ENCODE measurements at regions not wholly inside any gene's neighbourhood (a gene's known extent, or its start where the extent isn't known, plus 50 kb on each side); places are given as distances from the start of the nearest gene placed in this dataset.

GRCh38 chr1:184296466-184297243 is 90.2 kb upstream of the C1orf21 start:
- Histone ChIP-seq H3K9ac (ENCODE audit: low read length in 3 of 3) (peak overlapping the region in 1 of 3 donors; percentile 53), H3K4me3 (ENCODE audit: low read length in 3 of 3) (no peak overlapping the region), H3K4me1 (ENCODE audit: control insufficient read depth in 2 of 3, insufficient read depth in 2 of 3, low read depth in 1 of 3, low read length in 3 of 3) (no peaks in the 10 kb centered on the region), H3K27ac (ENCODE audit: low read depth in 2 of 2, low read length in 2 of 2) (peak overlapping the region; percentile 60 to 76), H3K27me3 (ENCODE audit: control insufficient read depth, insufficient read depth, low read length) (no peaks in the 10 kb centered on the region), H3K9me3 (ENCODE audit: control insufficient read depth in 2 of 3, insufficient read depth in 1 of 3, low read length in 3 of 3) (no peaks in the 10 kb centered on the region), H3K36me3 (ENCODE audit: control insufficient read depth in 2 of 3, insufficient read depth in 3 of 3, low read length in 3 of 3) (no peaks in the 10 kb centered on the region)
- FAIRE-seq (no peak), DNase-seq (peak in 4 of 5 donors; percentile 43 to 90 (median 69))
- intact Hi-C loops (cut with DNase I), result no loop called here
- TF ChIP-seq CTCF (IDR thresholded peaks at IDR 0.05; ENCODE audit: borderline replicate concordance, extremely low read depth, insufficient read depth), result no peak

DNA sequence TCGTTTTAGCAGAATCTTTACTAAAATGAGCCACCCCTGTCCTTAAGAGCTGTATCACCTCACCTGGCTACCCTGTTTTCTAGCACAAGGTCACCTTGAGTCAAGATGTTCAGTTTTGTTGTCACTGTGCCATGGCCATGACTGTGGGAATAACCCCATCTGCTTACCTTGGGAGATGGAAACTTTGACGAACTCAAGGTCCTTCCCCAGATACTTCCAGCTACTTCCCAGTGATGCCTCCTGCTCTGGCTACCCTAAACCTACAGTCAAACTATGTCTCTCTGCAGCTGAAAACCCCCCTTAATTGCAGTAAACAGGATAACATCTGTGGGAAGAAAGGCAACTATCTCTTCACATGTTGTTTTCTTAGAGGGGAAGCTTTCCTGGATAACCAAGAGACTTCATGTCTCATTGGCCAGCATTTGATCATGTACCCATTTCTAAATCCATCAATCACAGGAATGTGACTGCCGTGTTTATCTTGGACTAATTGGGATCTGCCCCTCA is 89.5 kb upstream of the C1orf21 start:
- no peaks in the 10 kb centered on the region for H3K9me3 ChIP-seq (ENCODE audit: control insufficient read depth in 2 of 3, insufficient read depth in 1 of 3, low read length in 3 of 3)
- FAIRE-seq (no peak), DNase-seq (peak in 1 of 5 donors; percentile 54)
- H3K27ac ChIP-seq (ENCODE audit: low read depth in 2 of 2, low read length in 2 of 2), result peak overlapping the region in 1 of 2 donors; percentile 44
- intact Hi-C loops (cut with DNase I), result no loop called here
- no peak overlapping the region for H3K4me3 ChIP-seq (ENCODE audit: low read length in 3 of 3)
- H3K4me1 ChIP-seq (ENCODE audit: control insufficient read depth in 2 of 3, insufficient read depth in 2 of 3, low read depth in 1 of 3, low read length in 3 of 3), result no peaks in the 10 kb centered on the region
- no peak overlapping the region for H3K9ac ChIP-seq (ENCODE audit: low read length in 3 of 3)
- H3K36me3 ChIP-seq (ENCODE audit: control insufficient read depth in 2 of 3, insufficient read depth in 3 of 3, low read length in 3 of 3), result no peaks in the 10 kb centered on the region
- H3K27me3 ChIP-seq (ENCODE audit: control insufficient read depth, insufficient read depth, low read length), result no peaks in the 10 kb centered on the region
- TF ChIP-seq CTCF (IDR thresholded peaks at IDR 0.05; ENCODE audit: borderline replicate concordance, extremely low read depth, insufficient read depth), result no peak

- Histone ChIP-seq H3K4me3 (ENCODE audit: low read length in 3 of 3) (no peak overlapping the region), H3K27ac (ENCODE audit: low read depth in 2 of 2, low read length in 2 of 2) (no peak overlapping the region), H3K9ac (ENCODE audit: low read length in 3 of 3) (no peak overlapping the region), H3K4me1 (ENCODE audit: control insufficient read depth in 2 of 3, insufficient read depth in 2 of 3, low read depth in 1 of 3, low read length in 3 of 3) (no peaks in the 10 kb centered on the region), H3K36me3 (ENCODE audit: control insufficient read depth in 2 of 3, insufficient read depth in 3 of 3, low read length in 3 of 3) (no peaks in the 10 kb centered on the region), H3K27me3 (ENCODE audit: control insufficient read depth, insufficient read depth, low read length) (no peaks in the 10 kb centered on the region), H3K9me3 (ENCODE audit: control insufficient read depth in 2 of 3, insufficient read depth in 1 of 3, low read length in 3 of 3) (no peaks in the 10 kb centered on the region)
- intact Hi-C loops (cut with DNase I), result no loop called here
- DNase-seq (no peak), FAIRE-seq (no peak)
- TF ChIP-seq CTCF (IDR thresholded peaks at IDR 0.05; ENCODE audit: borderline replicate concordance, extremely low read depth, insufficient read depth), result no peak
Observed at GRCh38 chr1:184298440-184299405, 88.1 kb upstream of the C1orf21 start.

Data from kidney (tissue), 13 donors.